GM21825 (cell line): ENCODE measurements at regions not wholly inside any gene's neighbourhood (a gene's known extent, or its start where the extent isn't known, plus 50 kb on each side); places are given as distances from the start of the nearest gene placed in this dataset.
A peak's percentile ranks its signal among the peaks of the same experiment; 100 is the strongest.

Source experiments
- ATAC-seq: cut with Tn5 transposase; IDR thresholded peaks from one replicate; pipeline ENCODE4 v1.9.1; 2021; ENCODE audit warnings: mild to moderate bottlenecking, moderate library complexity; ENCODE audit not compliant: unreplicated experiment

GRCh38 chr2:16615687-16616615 lies 49.7 kb downstream of the CYRIA start:
- ATAC-seq: no peak

- no peak for ATAC-seq
Observed at GRCh38 chr2:16615246-16615645, 50.4 kb downstream of the CYRIA start.

- ATAC-seq: no peak
Observed at GRCh38 chr2:16614314-16614860, 51.2 kb downstream of the CYRIA start.

GRCh38 chr2:16613539-16614011 lies 52.1 kb downstream of the CYRIA start:
- ATAC-seq: no peak

GRCh38 chr2:16612490-16612889 lies 53.1 kb downstream of the CYRIA start:
- no peak for ATAC-seq

GRCh38 chr2:16609786-16610185 lies 55.8 kb downstream of the CYRIA start:
- no peak for ATAC-seq

GRCh38 chr2:16608661-16609643 lies 56.7 kb downstream of the CYRIA start:
- ATAC-seq: peak; percentile 89

- ATAC-seq: no peak
Observed at GRCh38 chr2:16607301-16607700, 58.3 kb downstream of the CYRIA start.

- ATAC-seq: no peak
Observed at GRCh38 chr2:16604236-16604635, 61.4 kb downstream of the CYRIA start.

GRCh38 chr2:16591370-16591933 lies 74.2 kb downstream of the CYRIA start:
- no peak for ATAC-seq

GRCh38 chr2:16589465-16589864 lies 76.2 kb downstream of the CYRIA start:
- no peak for ATAC-seq

GRCh38 chr2:16588565-16588964 lies 77.1 kb downstream of the CYRIA start:
- ATAC-seq: no peak

- ATAC-seq: no peak
Observed at GRCh38 chr2:16587601-16588000, 78.0 kb downstream of the CYRIA start.

GRCh38 chr2:16584824-16585540 lies 80.7 kb downstream of the CYRIA start:
- ATAC-seq: no peak

- ATAC-seq: no peak
Observed at GRCh38 chr2:16584084-16584483, 81.5 kb downstream of the CYRIA start.

GRCh38 chr2:16581241-16581640 lies 84.4 kb downstream of the CYRIA start:
- no peak for ATAC-seq

GRCh38 chr2:16578081-16578480 lies 87.6 kb downstream of the CYRIA start:
- ATAC-seq: no peak

- no peak for ATAC-seq
Observed at GRCh38 chr2:16570516-16570915, 95.1 kb downstream of the CYRIA start.

GRCh38 chr2:16568998-16569784 lies 96.4 kb downstream of the CYRIA start:
- no peak for ATAC-seq
